ENCODE measurements at regions not wholly inside any gene's neighbourhood (a gene's known extent, or its start where the extent isn't known, plus 50 kb on each side); places are given as distances from the start of the nearest gene placed in this dataset.

- no peak for TF ChIP-seq ATF1 (CRISPR knock-in tag; IDR thresholded peaks at IDR 0.05)
- no peak for TF ChIP-seq ZNF423 (CRISPR knock-in tag; IDR thresholded peaks at IDR 0.05)
Measured at GRCh38 chr1:184827600-184828368, 73.1 kb upstream of the EDEM3 start (continued).

GRCh38 chr1:184826001-184826400 is 71.3 kb upstream of the EDEM3 start:
- Mint-ChIP-seq H3K27me3 (ENCODE audit: low read depth) (no peaks in the 10 kb centered on the region), H3K27ac (no peak overlapping the region), H3K4me1 (peaks cover 7% of the 10 kb centered on the region), H3K36me3 (peaks cover 3% of the 10 kb centered on the region; the same call in 1 of the 2 replicates), H3K9me3 (no peaks in the 10 kb centered on the region), H3K4me3 (no peak overlapping the region)
- ChIA-PET POLR2A (no interaction called here), CTCF (no interaction called here)
- ATAC-seq (no peak), DNase-seq (ENCODE audit: low spot score) (no peak)
- TF ChIP-seq ZBTB21 (CRISPR knock-in tag; IDR thresholded peaks at IDR 0.05; ENCODE audit: borderline replicate concordance) (no peak), JAZF1 (CRISPR knock-in tag; IDR thresholded peaks at IDR 0.05) (no peak), USF2 (CRISPR knock-in tag; IDR thresholded peaks at IDR 0.05) (no peak), FOXP1 (CRISPR knock-in tag; IDR thresholded peaks at IDR 0.05; ENCODE audit: borderline replicate concordance) (no peak)

- no peak overlapping the region for H3K27ac Mint-ChIP-seq
- H3K9me3 Mint-ChIP-seq, result no peaks in the 10 kb centered on the region
- H3K4me1 Mint-ChIP-seq, result peaks cover 7% of the 10 kb centered on the region
- no peak overlapping the region for H3K4me3 Mint-ChIP-seq
- H3K27me3 Mint-ChIP-seq (ENCODE audit: low read depth), result no peaks in the 10 kb centered on the region
- TF ChIP-seq ETV6 (CRISPR knock-in tag; IDR thresholded peaks at IDR 0.05), result no peak
- no peak for TF ChIP-seq GABPB1 (CRISPR knock-in tag; IDR thresholded peaks at IDR 0.05)
- no peak for TF ChIP-seq TP53 (CRISPR knock-in tag; IDR thresholded peaks at IDR 0.05)
- TF ChIP-seq ZNF121 (CRISPR knock-in tag; IDR thresholded peaks at IDR 0.05), result no peak
- TF ChIP-seq ZNF138 (CRISPR knock-in tag; conservative IDR thresholded peaks at IDR 0.05), result no peak
- TF ChIP-seq NR1H2 (CRISPR knock-in tag; IDR thresholded peaks at IDR 0.05), result no peak
- no peak for TF ChIP-seq MAX (CRISPR knock-in tag; IDR thresholded peaks at IDR 0.05)
- TF ChIP-seq E2F5 (CRISPR knock-in tag; IDR thresholded peaks at IDR 0.05), result no peak
- TF ChIP-seq HMGXB4 (CRISPR knock-in tag; IDR thresholded peaks at IDR 0.05), result no peak
- no peak for TF ChIP-seq ZNF416 (CRISPR knock-in tag; IDR thresholded peaks at IDR 0.05)
- no peak for TF ChIP-seq MYBL2 (CRISPR knock-in tag; IDR thresholded peaks at IDR 0.05)
- no peak for TF ChIP-seq FOXP4 (CRISPR knock-in tag; IDR thresholded peaks at IDR 0.05)
- TF ChIP-seq KAT7 (CRISPR knock-in tag; IDR thresholded peaks at IDR 0.05; ENCODE audit: borderline replicate concordance), result no peak
- no peak for TF ChIP-seq ZNF512 (CRISPR knock-in tag; IDR thresholded peaks at IDR 0.05; ENCODE audit: borderline replicate concordance)
- POLR2A ChIA-PET, result no interaction called here
- peaks cover 3% of the 10 kb centered on the region; the same call in 1 of the 2 replicates for H3K36me3 Mint-ChIP-seq
- ATAC-seq (no peak), DNase-seq (ENCODE audit: low spot score) (no peak)
- CTCF ChIA-PET, result no interaction called here
Measured at GRCh38 chr1:184825571-184825970, 70.9 kb upstream of the EDEM3 start.

All from WTC11 (cell line).